ENCODE measurements at regions not wholly inside any gene's neighbourhood (a gene's known extent, or its start where the extent isn't known, plus 50 kb on each side); places are given as distances from the start of the nearest gene placed in this dataset.

- no peak for DNase-seq (ENCODE audit: low read depth in 2 of 3, low spot score in 1 of 3)
Observed at GRCh38 chr14:104290058-104290667, 151.8 kb downstream of the KIF26A start.

GRCh38 chr14:104290756-104291122 lies 152.4 kb downstream of the KIF26A start:
- no peak for DNase-seq (ENCODE audit: low read depth in 2 of 3, low spot score in 1 of 3)

- no peak for DNase-seq (ENCODE audit: low read depth in 2 of 3, low spot score in 1 of 3)
Observed at GRCh38 chr14:104291123-104292000, 153.0 kb downstream of the KIF26A start.

GRCh38 chr14:104292084-104292970 lies 153.9 kb downstream of the KIF26A start:
- no peak for DNase-seq (ENCODE audit: low read depth in 2 of 3, low spot score in 1 of 3)

GRCh38 chr14:104293231-104293841 lies 154.9 kb downstream of the KIF26A start:
- DNase-seq (ENCODE audit: low read depth in 2 of 3, low spot score in 1 of 3): no peak

- no peak for DNase-seq (ENCODE audit: low read depth in 2 of 3, low spot score in 1 of 3)
Observed at GRCh38 chr14:104293851-104294627, 155.7 kb downstream of the KIF26A start.

GRCh38 chr14:104294628-104294982 lies 156.2 kb downstream of the KIF26A start:
- no peak for DNase-seq (ENCODE audit: low read depth in 2 of 3, low spot score in 1 of 3)

GRCh38 chr14:104294983-104295680 lies 156.7 kb downstream of the KIF26A start:
- no peak for DNase-seq (ENCODE audit: low read depth in 2 of 3, low spot score in 1 of 3)

- DNase-seq (ENCODE audit: low read depth in 2 of 3, low spot score in 1 of 3): no peak
Observed at GRCh38 chr14:104295681-104296387, 157.4 kb downstream of the KIF26A start.

- no peak for DNase-seq (ENCODE audit: low read depth in 2 of 3, low spot score in 1 of 3)
Observed at GRCh38 chr14:104296388-104297312, 158.3 kb downstream of the KIF26A start.

- no peak for DNase-seq (ENCODE audit: low read depth in 2 of 3, low spot score in 1 of 3)
Observed at GRCh38 chr14:104297313-104297704, 158.9 kb downstream of the KIF26A start.

- DNase-seq (ENCODE audit: low read depth in 2 of 3, low spot score in 1 of 3): no peak
Observed at GRCh38 chr14:104297721-104298401, 159.5 kb downstream of the KIF26A start.

GRCh38 chr14:104298458-104298857 lies 160.1 kb downstream of the KIF26A start:
- DNase-seq (ENCODE audit: low read depth in 2 of 3, low spot score in 1 of 3): no peak

- DNase-seq (ENCODE audit: low read depth in 2 of 3, low spot score in 1 of 3): no peak
Observed at GRCh38 chr14:104299993-104300761, 161.8 kb downstream of the KIF26A start.

- DNase-seq (ENCODE audit: low read depth in 2 of 3, low spot score in 1 of 3): no peak
Observed at GRCh38 chr14:104301731-104302460, 163.5 kb downstream of the KIF26A start.

GRCh38 chr14:104302794-104303405 lies 164.5 kb downstream of the KIF26A start:
- DNase-seq (ENCODE audit: low read depth in 2 of 3, low spot score in 1 of 3): no peak

Data from stimulated activated CD4-positive, alpha-beta T cell treated with anti-CD3 and anti-CD28 coated beads, Interleukin-12 subunit alpha, Interleukin-12 subunit beta, amount 100 ng/mL, for 48 hours (primary cell).